HCT116 (cell line): ENCODE measurements at regions not wholly inside any gene's neighbourhood (a gene's known extent, or its start where the extent isn't known, plus 50 kb on each side); places are given as distances from the start of the nearest gene placed in this dataset.

Source experiments
- ATAC-seq: fragments of 200-7000 bp; cut with Tn5 transposase; 2 replicates; pipeline ENCODE4 v1.9.1; 2020; ENCODE audit warnings: mild to moderate bottlenecking, moderate library complexity
- BruUV-seq: library from RNA; stranded (reverse); fragments of 400-500 nt; replicated peaks from 2 replicates; lab custom pipeline; 2021; lab: Mats Ljungman, UMichigan
- CTCF ChIA-PET: fragments of 300-600 bp; sonication (Branson Sonifier 250); formaldehyde crosslinking; loops from one replicate; lab custom pipeline; 2021; ENCODE audit warnings: antibody characterized with exemption; lab: Charles Lee
- POLR2A ChIA-PET: fragments of 300-600, 350-600 bp; sonication (Branson Sonifier 250); formaldehyde crosslinking; loops from one replicate; lab custom pipeline; 2021; ENCODE audit warnings: antibody characterized with exemption; lab: Charles Lee
- RAD21 ChIA-PET, 2 experiments: fragments of 300-600 bp; sonication (Branson Sonifier 250); formaldehyde crosslinking; loops; one replicate each; lab custom pipeline; 2023; ENCODE audit warnings: low total read pairs in 2 of 2; ENCODE audit not compliant: uncharacterized antibody in 2 of 2, unreplicated experiment in 2 of 2, low non-redundant PET in 1 of 2; lab: Charles Lee
- DNase-seq: peaks from one replicate; pipeline ENCODE4 v3.0.0-alpha.2; 2010; ENCODE audit warnings: low read depth, low spot score
- H2AFZ ChIP-seq: fragments of 200-600 bp; shearing (Covaris generic), sonication (generic); 2 replicates; pipeline ENCODE4 v1.6.1; 2017; ENCODE audit warnings: low read depth, mixed run types, mixed read lengths, antibody characterized with exemption, low read length; ENCODE audit not compliant: poor library complexity, severe bottlenecking
- H3K27ac ChIP-seq: 2 replicates; pipeline ENCODE4 v1.5.1; 2012; ENCODE audit warnings: low read depth, low read length
- H3K27me3 ChIP-seq: fragments of 200-600 bp; sonication (generic); 2 replicates; pipeline ENCODE4 v1.6.1; 2016; ENCODE audit warnings: mixed run types, low read length, mixed read lengths; ENCODE audit not compliant: insufficient read depth
- H3K36me3 ChIP-seq, 2 experiments: fragments of 200-500 bp in 1 of 2; fragments of 200-600 bp in 1 of 2; sonication (Bioruptor generic) in 1 of 2; sonication (generic) in 1 of 2; 2 replicates each; pipeline versions ENCODE4 v1.5.1 to v1.6.1; 2014 to 2016; ENCODE audit warnings: low read length in 2 of 2, inconsistent platforms in 1 of 2, mixed read lengths in 1 of 2, mixed run types in 1 of 2; ENCODE audit not compliant: insufficient read depth in 2 of 2, control insufficient read depth in 1 of 2
- H3K4me1 ChIP-seq, 2 experiments: fragments of 200-600 bp in 1 of 2; sonication (generic) in 1 of 2; 2 replicates each; pipeline versions ENCODE4 v1.5.1 to v1.6.1; 2012 to 2017; ENCODE audit warnings: low read length in 2 of 2, inconsistent platforms in 1 of 2, mild to moderate bottlenecking in 1 of 2, mixed read lengths in 1 of 2, mixed run types in 1 of 2, moderate library complexity in 1 of 2; ENCODE audit not compliant: insufficient read depth in 2 of 2, control insufficient read depth in 1 of 2
- H3K4me2 ChIP-seq: fragments of 200-600 bp; sonication (generic); 2 replicates; pipeline ENCODE4 v1.6.1; 2017; ENCODE audit warnings: mixed run types, low read length, mixed read lengths
- H3K4me3 ChIP-seq, 2 experiments: fragments of 200-600 bp in 1 of 2; sonication (generic) in 1 of 2; replicated peaks in 1 of 2; 2 replicates each; pipeline ENCODE4 v1.5.1; 2011 to 2016; ENCODE audit warnings: low read length in 2 of 2, control low read depth in 1 of 2, low read depth in 1 of 2, mild to moderate bottlenecking in 1 of 2, mixed read lengths in 1 of 2, mixed run types in 1 of 2
- H3K79me2 ChIP-seq: fragments of 200-600 bp; sonication (generic); 2 replicates; pipeline ENCODE4 v1.6.1; 2017; ENCODE audit warnings: mild to moderate bottlenecking, mixed run types, low read length, moderate library complexity, mixed read lengths; ENCODE audit not compliant: insufficient read depth
- H3K9ac ChIP-seq: fragments of 200-600 bp; sonication (generic); 2 replicates; pipeline ENCODE4 v1.6.1; 2016; ENCODE audit warnings: low read length, mixed read lengths
- H3K9me2 ChIP-seq: fragments of 200-600 bp; sonication (generic), shearing (Covaris generic); 2 replicates; pipeline ENCODE4 v1.6.1; 2017; ENCODE audit warnings: mixed run types, mild to moderate bottlenecking, moderate library complexity; ENCODE audit not compliant: insufficient read depth
- H3K9me3 ChIP-seq, 2 experiments: fragments of 200-500 bp in 1 of 2; fragments of 200-600 bp in 1 of 2; sonication (Bioruptor generic) in 1 of 2; sonication (generic) in 1 of 2; 2 replicates each; pipeline ENCODE4 v1.6.1; 2014 to 2017; ENCODE audit warnings: low read length in 2 of 2, mixed read lengths in 2 of 2, inconsistent platforms in 1 of 2, low read depth in 1 of 2, mild to moderate bottlenecking in 1 of 2, mixed run types in 1 of 2, moderate library complexity in 1 of 2; ENCODE audit not compliant: control insufficient read depth in 1 of 2, insufficient read depth in 1 of 2
- H4K20me1 ChIP-seq: fragments of 200-600 bp; sonication (generic), shearing (Covaris generic); 2 replicates; pipeline ENCODE4 v1.6.1; 2017; ENCODE audit warnings: mixed run types, mild to moderate bottlenecking, moderate library complexity; ENCODE audit not compliant: insufficient read depth
- ATF3 ChIP-seq: IDR thresholded peaks from 2 replicates; pipeline ENCODE4 v1.6.1; 2012
- CEBPB ChIP-seq: IDR thresholded peaks from 2 replicates; pipeline ENCODE4 v1.6.1; 2012; ENCODE audit warnings: low read depth
- CTCF ChIP-seq, 3 experiments: fragments of 200-600 bp in 1 of 3; sonication (generic) in 1 of 3; IDR thresholded peaks in 2 of 3; conservative IDR thresholded peaks in 1 of 3; 2 replicates each; pipeline ENCODE4 v1.5.1; 2012 to 2017; ENCODE audit warnings: low read depth in 2 of 3, low read length in 2 of 3, antibody characterized with exemption in 1 of 3, borderline replicate concordance in 1 of 3, control low read depth in 1 of 3, mild to moderate bottlenecking in 1 of 3, mixed read lengths in 1 of 3, mixed run types in 1 of 3, moderate library complexity in 1 of 3; ENCODE audit not compliant: insufficient read depth in 1 of 3
- EZH2 ChIP-seq: fragments of 200-600 bp; sonication (generic); IDR thresholded peaks from 2 replicates; pipeline ENCODE4 v1.6.1; 2017; ENCODE audit warnings: antibody characterized with exemption, mixed run types
- EZH2phosphoT487 ChIP-seq: fragments of 200-600 bp; IDR thresholded peaks from 2 replicates; pipeline ENCODE4 v1.6.1; 2018; ENCODE audit warnings: antibody characterized with exemption, borderline replicate concordance
- FOSL1 ChIP-seq: IDR thresholded peaks from 2 replicates; pipeline ENCODE4 v1.6.1; 2012; ENCODE audit warnings: low read depth
- JUND ChIP-seq: IDR thresholded peaks from 2 replicates; pipeline ENCODE4 v1.6.1; 2012
- SIN3A ChIP-seq: IDR thresholded peaks from 2 replicates; pipeline ENCODE4 v1.6.1; 2012; ENCODE audit warnings: low read depth
- SP1 ChIP-seq: IDR thresholded peaks from 2 replicates; pipeline ENCODE4 v1.6.1; 2012; ENCODE audit warnings: low read depth
- SRF ChIP-seq: IDR thresholded peaks from 2 replicates; pipeline ENCODE4 v1.6.1; 2012; ENCODE audit warnings: low read depth
- ZBTB33 ChIP-seq: IDR thresholded peaks from 2 replicates; pipeline ENCODE4 v1.6.1; 2011; ENCODE audit warnings: mild to moderate bottlenecking, low read length, moderate library complexity; ENCODE audit not compliant: insufficient replicate concordance; ENCODE audit errors: extremely low read depth
- ZFX ChIP-seq: fragments of 450-650 bp; IDR thresholded peaks from 2 replicates; pipeline ENCODE4 v1.6.1; 2017
- ZNF274 ChIP-seq: fragments of 200-500 bp; sonication (Bioruptor generic); IDR thresholded peaks from 2 replicates; pipeline ENCODE4 v1.6.1; 2014; ENCODE audit warnings: mild to moderate bottlenecking, low read depth, low read length, inconsistent platforms
- intact Hi-C: fragments of 100-400 bp; cut with micrococcal nuclease; formaldehyde crosslinking; loops from 2 replicates; pipeline ENCODE4 v1.10.0; 2022

GRCh38 chr11:90606721-90607120 is 383.9 kb upstream of the CHORDC1 start:
- Histone ChIP-seq H3K4me2 (no peak overlapping the region), H3K9me2 (no peaks in the 10 kb centered on the region), H3K27ac (no peak overlapping the region), H3K79me2 (no peaks in the 10 kb centered on the region), H3K27me3 (no peaks in the 10 kb centered on the region), H4K20me1 (no peaks in the 10 kb centered on the region), H3K9me3 (no peaks in the 10 kb centered on the region; a peak in 3 of 4 replicates), H3K9ac (no peak overlapping the region), H3K4me1 (no peaks in the 10 kb centered on the region), H3K36me3 (no peaks in the 10 kb centered on the region), H2AFZ (no peak overlapping the region), H3K4me3 (no peak overlapping the region)
- TF ChIP-seq SRF (no peak), FOSL1 (no peak), SIN3A (no peak), CTCF (IDR thresholded peaks at IDR 0.05 in 2 of 3, conservative IDR thresholded peaks at IDR 0.05 in 1 of 3; ENCODE audit: borderline replicate concordance in 1 of 3, insufficient read depth in 1 of 3, low read depth in 2 of 3, low read length in 2 of 3) (no peak), CEBPB (no peak), EZH2 (no peak), ZFX (no peak), SP1 (no peak), ZNF274 (no peak), JUND (no peak), EZH2phosphoT487 (no peak), ATF3 (no peak), ZBTB33 (no peak)
- intact Hi-C loops = no loop called here
- ChIA-PET POLR2A (no interaction called here), RAD21 (no interaction called here), CTCF (no interaction called here)
- DNase-seq (no peak), ATAC-seq (no peak)
- no TSS peak for BruUV-seq
